ENCODE measurements at regions not wholly inside any gene's neighbourhood (a gene's known extent, or its start where the extent isn't known, plus 50 kb on each side); places are given as distances from the start of the nearest gene placed in this dataset.

GRCh38 chr6:80537118-80537972 is 430.9 kb downstream of the BCKDHB start:
- H3K4ac ChIP-seq (replicated peaks; ENCODE audit: insufficient read length, low read depth, low read length) = no peak overlapping the region
- FAIRE-seq (no peak), DNase-seq (ENCODE audit: low read depth in 1 of 2, low spot score in 2 of 2) (no peak)
- no peaks in the 10 kb centered on the region for H4K20me1 ChIP-seq (replicated peaks in 1 of 2; ENCODE audit: control insufficient read depth in 1 of 2, insufficient read depth in 2 of 2, low read length in 2 of 2)
- H3K23ac ChIP-seq (ENCODE audit: insufficient read length) = no peak overlapping the region
- H2BK20ac ChIP-seq (ENCODE audit: low read length) = no peak overlapping the region
- H3K4me2 ChIP-seq (ENCODE audit: insufficient read depth in 1 of 2, low read depth in 2 of 2, low read length in 2 of 2) = no peak overlapping the region
- CTCF ChIA-PET (ENCODE audit: partially characterized antibody) = interaction anchor here (1.1 to 1.8 kb wide), 3 partner anchors 16 to 80 kb away, joined by 3 to 8 read pairs (median 4); no protein-coding TSS in a partner anchor
- no peaks in the 10 kb centered on the region; a peak in 1 of 8 replicates for H3K36me3 ChIP-seq (ENCODE audit: control insufficient read depth in 2 of 4, insufficient read depth in 4 of 4, low read length in 3 of 4)
- H2AFZ ChIP-seq (ENCODE audit: low read length) = peak overlapping the region; percentile 85; the same call in 1 of the 2 replicates
- H3K18ac ChIP-seq (ENCODE audit: extremely low read depth, low read length) = no peak overlapping the region
- no peak overlapping the region for H2BK15ac ChIP-seq (ENCODE audit: low read length)
- H2BK12ac ChIP-seq (ENCODE audit: low read depth, low read length) = no peak overlapping the region
- no peaks in the 10 kb centered on the region for H3K9me3 ChIP-seq (ENCODE audit: insufficient read depth in 2 of 2, low read depth in 1 of 2, low read length in 1 of 2)
- no peaks in the 10 kb centered on the region for H3K79me1 ChIP-seq (ENCODE audit: low read depth, low read length)
- no peak overlapping the region for H4K91ac ChIP-seq (replicated peaks; ENCODE audit: insufficient read length, low read length)
- H4K5ac ChIP-seq (ENCODE audit: insufficient read length, low read depth, low read length) = no peak overlapping the region
- H3K27ac ChIP-seq (ENCODE audit: low read depth, low read length) = no peak overlapping the region
- no peak overlapping the region for H3K56ac ChIP-seq (replicated peaks; ENCODE audit: insufficient read length, low read depth, low read length)
- no peak overlapping the region for H4K8ac ChIP-seq (ENCODE audit: extremely low read depth, insufficient read depth, low read length)
- no peak overlapping the region for H3K14ac ChIP-seq (ENCODE audit: insufficient read length)
- peaks cover 0 to 2% (median 0%) of the 10 kb centered on the region in 4 experiments; a peak in 1 of 7 replicates for H3K4me1 ChIP-seq (replicated peaks in 1 of 4; ENCODE audit: control insufficient read depth in 3 of 4, insufficient read depth in 4 of 4, low read length in 3 of 4)
- no peaks in the 10 kb centered on the region for H3K79me2 ChIP-seq (ENCODE audit: control insufficient read depth in 1 of 2, insufficient read depth in 2 of 2, low read length in 2 of 2)
- WGBS, 2 experiments (ENCODE audit: extremely low coverage in 1 of 2, insufficient coverage in 1 of 2, insufficient read length in 1 of 2, insufficient replicate concordance in 2 of 2, low coverage in 1 of 2, low lambda C conversion rate in 2 of 2, missing lambda C conversion rate in 1 of 2) = 85% methylated on average over 6 of the region's 6 CpGs; no CpG with 5 or more reads in 1 of the 2 experiments
- no peaks in the 10 kb centered on the region for H3K23me2 ChIP-seq (ENCODE audit: low read depth, low read length)
- no peak overlapping the region for H2BK120ac ChIP-seq (replicated peaks; ENCODE audit: low read depth, low read length)
- H3K27me3 ChIP-seq (replicated peaks in 1 of 4; ENCODE audit: control insufficient read depth in 3 of 4, extremely low read depth in 1 of 4, insufficient read depth in 3 of 4, low read length in 3 of 4) = no peaks in the 10 kb centered on the region
- no peak overlapping the region for H3K9ac ChIP-seq (replicated peaks in 1 of 4; ENCODE audit: extremely low read depth in 1 of 4, low read depth in 3 of 4, low read length in 3 of 4)
- no peak overlapping the region for H2AK5ac ChIP-seq (ENCODE audit: low read depth, low read length)
- H2BK5ac ChIP-seq (ENCODE audit: low read depth, low read length) = peak overlapping the region; percentile 54; the same call in 1 of the 2 replicates
- no peak overlapping the region for H3K4me3 ChIP-seq (ENCODE audit: extremely low read depth in 1 of 4, insufficient read depth in 2 of 4, low read depth in 3 of 4, low read length in 4 of 4)
- POLR2A ChIA-PET (ENCODE audit: partially characterized antibody) = no interaction called here
- TF ChIP-seq KDM1A (IDR thresholded peaks at IDR 0.05; ENCODE audit: borderline replicate concordance, low read length) (no peak), CBX8 (IDR thresholded peaks at IDR 0.05; ENCODE audit: borderline replicate concordance, low read depth, low read length) (no peak), JUN (IDR thresholded peaks at IDR 0.05; ENCODE audit: low read depth, low read length) (no peak), KDM5A (IDR thresholded peaks at IDR 0.05; ENCODE audit: low read length) (no peak), TCF12 (IDR thresholded peaks at IDR 0.05; ENCODE audit: low read depth, low read length) (no peak), SP2 (IDR thresholded peaks at IDR 0.05; ENCODE audit: low read length) (no peak), SIN3A (conservative IDR thresholded peaks at IDR 0.05 in 1 of 2, IDR thresholded peaks at IDR 0.05 in 1 of 2; ENCODE audit: low read depth in 1 of 2, low read length in 2 of 2) (no peak), CHD2 (IDR thresholded peaks at IDR 0.05; ENCODE audit: low read length) (no peak), GTF2F1 (IDR thresholded peaks at IDR 0.05; ENCODE audit: borderline replicate concordance, low read depth, low read length) (no peak), RNF2 (IDR thresholded peaks at IDR 0.05; ENCODE audit: borderline replicate concordance, low read depth, low read length, missing control alignments, poor library complexity, severe bottlenecking) (no peak), EZH2 (IDR thresholded peaks at IDR 0.05; ENCODE audit: low read depth, low read length, severe bottlenecking) (no peak), GABPA (IDR thresholded peaks at IDR 0.05; ENCODE audit: borderline replicate concordance, insufficient read depth, low read length) (no peak)

Measured in H1 (cell line).